MCF 10A (cell line): ENCODE measurements at regions not wholly inside any gene's neighbourhood (a gene's known extent, or its start where the extent isn't known, plus 50 kb on each side); places are given as distances from the start of the nearest gene placed in this dataset.

Source experiments
- BruUV-seq: library from RNA; stranded (reverse); fragments of 400-500 nt; replicated peaks from 2 replicates; lab custom pipeline; 2021; lab: Mats Ljungman, UMichigan
- CTCF ChIA-PET: fragments of 300-600 bp; sonication (Branson Sonifier 250); formaldehyde crosslinking; extraction: SDS; loops from one replicate; lab custom pipeline; 2021; ENCODE audit warnings: antibody characterized with exemption, inconsistent platforms; lab: Yijun Ruan, JAX
- POLR2A ChIA-PET: fragments of 300-600, 350-650 bp; sonication (Branson Sonifier 250); formaldehyde crosslinking; extraction: SDS; loops from one replicate; lab custom pipeline; 2020; ENCODE audit warnings: antibody characterized with exemption, inconsistent platforms; lab: Yijun Ruan, JAX
- DNase-seq: peaks from one replicate; pipeline ENCODE4 v3.0.0-alpha.2; 2018; ENCODE audit not compliant: unreplicated experiment
- H3K27ac Mint-ChIP-seq: one replicate; pipeline ENCODE4 v1.8.0; 2022; ENCODE audit warnings: mild to moderate bottlenecking, low read depth, mixed read lengths; ENCODE audit not compliant: unreplicated experiment
- H3K27me3 Mint-ChIP-seq: one replicate; pipeline ENCODE4 v1.8.0; 2022; ENCODE audit warnings: mixed read lengths; ENCODE audit not compliant: insufficient read depth, unreplicated experiment
- H3K36me3 Mint-ChIP-seq: one replicate; pipeline ENCODE4 v1.8.0; 2022; ENCODE audit warnings: mild to moderate bottlenecking, moderate library complexity, mixed read lengths; ENCODE audit not compliant: insufficient read depth, unreplicated experiment
- H3K4me1 Mint-ChIP-seq: one replicate; pipeline ENCODE4 v1.8.0; 2022; ENCODE audit warnings: mixed read lengths; ENCODE audit not compliant: insufficient read depth, unreplicated experiment
- H3K4me3 Mint-ChIP-seq: one replicate; pipeline ENCODE4 v1.8.0; 2022; ENCODE audit warnings: mild to moderate bottlenecking, moderate library complexity, mixed read lengths; ENCODE audit not compliant: unreplicated experiment
- H3K9me3 Mint-ChIP-seq: one replicate; pipeline ENCODE4 v1.8.0; 2022; ENCODE audit warnings: mixed read lengths; ENCODE audit not compliant: unreplicated experiment
- CTCF ChIP-seq: fragments of 200-600 bp; IDR thresholded peaks from one replicate; pipeline ENCODE4 v1.8.0; 2022; ENCODE audit warnings: antibody characterized with exemption, mild to moderate bottlenecking; ENCODE audit not compliant: unreplicated experiment
- intact Hi-C: fragments of 100-400 bp; cut with micrococcal nuclease; formaldehyde crosslinking; loops from 2 replicates; pipeline ENCODE4 v1.14.1; 2022

DNA sequence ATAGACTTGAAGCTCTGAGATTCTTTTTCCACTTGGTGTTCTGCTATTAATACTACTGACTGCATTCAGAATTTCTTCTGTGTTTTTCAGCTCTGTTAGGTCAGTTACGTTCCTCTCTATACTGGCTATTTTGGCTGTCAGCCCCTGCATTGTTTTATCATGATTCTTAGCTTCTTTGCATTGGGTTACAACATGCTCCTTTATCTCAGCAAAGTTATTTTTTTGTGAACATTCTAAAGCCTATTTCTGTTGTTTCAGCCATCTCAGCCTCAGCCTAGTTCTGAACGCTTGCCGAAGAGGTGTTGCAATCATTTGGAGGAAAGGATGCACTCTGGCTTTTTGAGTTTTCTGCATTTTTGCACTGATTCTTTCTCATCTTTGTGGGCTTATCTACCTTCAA is 201.5 kb upstream of the GNAI1 start:
- no peak for TF ChIP-seq CTCF
- peaks cover 87% of the 10 kb centered on the region for H3K27me3 Mint-ChIP-seq
- no peak overlapping the region for H3K4me3 Mint-ChIP-seq
- ChIA-PET CTCF (interaction anchor here (0.7 kb wide), 1 partner anchor 115 kb away, joined by 3 read pairs; no protein-coding TSS in a partner anchor), POLR2A (no interaction called here)
- no TSS peak for BruUV-seq
- intact Hi-C loops: no loop called here
- H3K9me3 Mint-ChIP-seq: no peaks in the 10 kb centered on the region
- no peak overlapping the region for H3K27ac Mint-ChIP-seq
- H3K36me3 Mint-ChIP-seq: no peaks in the 10 kb centered on the region
- no peak for DNase-seq
- no peaks in the 10 kb centered on the region for H3K4me1 Mint-ChIP-seq

- Mint-ChIP-seq H3K9me3 (no peaks in the 10 kb centered on the region), H3K27me3 (peaks cover 81% of the 10 kb centered on the region), H3K36me3 (no peaks in the 10 kb centered on the region), H3K4me1 (no peaks in the 10 kb centered on the region), H3K4me3 (no peak overlapping the region), H3K27ac (no peak overlapping the region)
- intact Hi-C loops: no loop called here
- no TSS peak for BruUV-seq
- TF ChIP-seq CTCF: no peak
- CTCF ChIA-PET: interaction anchor here (0.9 kb wide), 1 partner anchor 134 kb away, joined by 3 read pairs; no protein-coding TSS in a partner anchor
- POLR2A ChIA-PET: interaction anchor here (0.6 to 0.7 kb wide), 2 partner anchors 40 to 110 kb away, joined by 3 read pairs; no protein-coding TSS in a partner anchor
- no peak for DNase-seq
Observed at GRCh38 chr7:79930604-79931003, 204.0 kb upstream of the GNAI1 start.

DNA sequence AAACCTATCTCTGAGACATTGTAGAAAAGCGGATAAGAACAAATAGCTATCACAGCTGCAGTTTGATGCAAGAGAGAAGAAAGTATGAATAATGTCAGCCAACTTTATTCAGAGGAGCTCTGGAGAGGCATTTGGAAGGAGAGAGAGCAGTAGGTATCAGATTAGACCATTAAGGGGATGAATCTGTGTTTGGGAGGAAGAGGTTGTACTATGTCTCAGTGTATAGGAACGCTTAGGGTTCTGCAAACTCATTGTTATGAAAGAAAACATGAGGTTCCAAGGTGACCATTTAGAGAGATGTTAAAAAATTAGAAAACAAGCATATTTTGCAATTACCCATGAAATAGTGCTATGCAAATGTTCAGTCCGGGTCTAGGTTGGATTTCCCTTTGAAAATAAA is 207.5 kb upstream of the GNAI1 start:
- no TSS peak for BruUV-seq
- Mint-ChIP-seq H3K27ac (no peak overlapping the region), H3K4me3 (no peak overlapping the region), H3K4me1 (no peaks in the 10 kb centered on the region), H3K27me3 (peaks cover 73% of the 10 kb centered on the region), H3K9me3 (no peaks in the 10 kb centered on the region), H3K36me3 (no peaks in the 10 kb centered on the region)
- CTCF ChIA-PET: no interaction called here
- TF ChIP-seq CTCF: no peak
- intact Hi-C loops: no loop called here
- no peak for DNase-seq
- POLR2A ChIA-PET: no interaction called here

GRCh38 chr7:79923953-79924352 is 210.7 kb upstream of the GNAI1 start:
- TF ChIP-seq CTCF: no peak
- intact Hi-C loops: no loop called here
- Mint-ChIP-seq H3K36me3 (no peaks in the 10 kb centered on the region), H3K27ac (no peak overlapping the region), H3K4me1 (no peaks in the 10 kb centered on the region), H3K27me3 (peaks cover 67% of the 10 kb centered on the region), H3K4me3 (no peak overlapping the region), H3K9me3 (no peaks in the 10 kb centered on the region)
- no peak for DNase-seq
- no TSS peak for BruUV-seq
- POLR2A ChIA-PET: no interaction called here
- CTCF ChIA-PET: no interaction called here
